ENCODE measurements at regions not wholly inside any gene's neighbourhood (a gene's known extent, or its start where the extent isn't known, plus 50 kb on each side); places are given as distances from the start of the nearest gene placed in this dataset.

GRCh38 chr7:50854831-50855230, 72.1 kb upstream of the GRB10 start:
- TF ChIP-seq POLR2AphosphoS5 (IDR thresholded peaks at IDR 0.05; ENCODE audit: insufficient read depth in 1 of 2, low read depth in 1 of 2) (no peak), CTCF (IDR thresholded peaks at IDR 0.05) (no peak), POLR2A (IDR thresholded peaks at IDR 0.05) (no peak)

Data from vagina (tissue), 2 donors.